ENCODE measurements at regions not wholly inside any gene's neighbourhood (a gene's known extent, or its start where the extent isn't known, plus 50 kb on each side); places are given as distances from the start of the nearest gene placed in this dataset.
A peak's percentile ranks its signal among the peaks of the same experiment; 100 is the strongest.

GRCh38 chr9:82549174-82549821 lies 513.6 kb downstream of the RASEF start:
- no peak overlapping the region for H3K9ac ChIP-seq (ENCODE audit: low read length)
- no peak overlapping the region for H2AFZ ChIP-seq (ENCODE audit: insufficient read depth, low read length, poor library complexity)
- H3K9me3 ChIP-seq (ENCODE audit: insufficient read depth, low read depth, low read length): no peaks in the 10 kb centered on the region
- no peak overlapping the region for H4K91ac ChIP-seq (ENCODE audit: low read depth, low read length)
- no peak for DNase-seq
- H3K23ac ChIP-seq (ENCODE audit: low read length): no peak overlapping the region
- no peak overlapping the region for H3K27ac ChIP-seq (ENCODE audit: low read depth, low read length)
- H3K18ac ChIP-seq (ENCODE audit: low read length): no peak overlapping the region
- H3K4ac ChIP-seq (ENCODE audit: low read depth, low read length): no peak overlapping the region
- H2BK5ac ChIP-seq (ENCODE audit: low read depth, low read length, poor library complexity): no peak overlapping the region
- H3K14ac ChIP-seq (ENCODE audit: low read length): no peak overlapping the region
- H3K79me2 ChIP-seq (ENCODE audit: control insufficient read depth, insufficient read depth, low read length, poor library complexity): no peaks in the 10 kb centered on the region
- no peak overlapping the region for H4K8ac ChIP-seq (ENCODE audit: low read depth, low read length)
- no peak overlapping the region for H3K4me3 ChIP-seq (ENCODE audit: low read depth, low read length)
- no peaks in the 10 kb centered on the region for H3K79me1 ChIP-seq (ENCODE audit: low read length)
- no peak overlapping the region for H3K4me2 ChIP-seq (ENCODE audit: low read length)
- H2BK12ac ChIP-seq (ENCODE audit: low read length): no peak overlapping the region
- H2AK5ac ChIP-seq (ENCODE audit: low read length): no peak overlapping the region
- H3K36me3 ChIP-seq (ENCODE audit: control insufficient read depth in 1 of 2, insufficient read depth in 2 of 2, low read length in 2 of 2): no peaks in the 10 kb centered on the region
- no peaks in the 10 kb centered on the region for H3K4me1 ChIP-seq (ENCODE audit: control insufficient read depth in 1 of 2, insufficient read depth in 2 of 2, low read length in 2 of 2)
- no peaks in the 10 kb centered on the region for H3K27me3 ChIP-seq (ENCODE audit: insufficient read depth, low read length)
- no CpG with 5 or more reads among the region's 3 CpGs for WGBS (ENCODE audit: extremely low coverage, insufficient coverage, insufficient read length)
- H4K12ac ChIP-seq (ENCODE audit: low read depth, low read length): no peak overlapping the region
- H2BK120ac ChIP-seq (ENCODE audit: insufficient read depth, low read length, poor library complexity): no peak overlapping the region

GRCh38 chr9:82552784-82553183 lies 510.2 kb downstream of the RASEF start:
- Histone ChIP-seq H3K4me3 (ENCODE audit: low read depth, low read length) (no peak overlapping the region), H3K14ac (ENCODE audit: low read length) (no peak overlapping the region), H3K27me3 (ENCODE audit: insufficient read depth, low read length) (no peaks in the 10 kb centered on the region), H3K18ac (ENCODE audit: low read length) (no peak overlapping the region), H3K4me2 (ENCODE audit: low read length) (no peak overlapping the region), H4K12ac (ENCODE audit: low read depth, low read length) (no peak overlapping the region), H2AK5ac (ENCODE audit: low read length) (no peak overlapping the region), H3K4ac (ENCODE audit: low read depth, low read length) (no peak overlapping the region), H3K4me1 (ENCODE audit: control insufficient read depth in 1 of 2, insufficient read depth in 2 of 2, low read length in 2 of 2) (no peaks in the 10 kb centered on the region), H4K8ac (ENCODE audit: low read depth, low read length) (no peak overlapping the region), H2BK5ac (ENCODE audit: low read depth, low read length, poor library complexity) (no peak overlapping the region), H3K79me1 (ENCODE audit: low read length) (no peaks in the 10 kb centered on the region), H2BK12ac (ENCODE audit: low read length) (no peak overlapping the region), H3K79me2 (ENCODE audit: control insufficient read depth, insufficient read depth, low read length, poor library complexity) (no peaks in the 10 kb centered on the region), H2AFZ (ENCODE audit: insufficient read depth, low read length, poor library complexity) (no peak overlapping the region), H3K36me3 (ENCODE audit: control insufficient read depth in 1 of 2, insufficient read depth in 2 of 2, low read length in 2 of 2) (no peaks in the 10 kb centered on the region), H3K9me3 (ENCODE audit: insufficient read depth, low read depth, low read length) (no peaks in the 10 kb centered on the region), H4K91ac (ENCODE audit: low read depth, low read length) (no peak overlapping the region), H3K23ac (ENCODE audit: low read length) (no peak overlapping the region), H3K9ac (ENCODE audit: low read length) (no peak overlapping the region), H3K27ac (ENCODE audit: low read depth, low read length) (no peak overlapping the region), H2BK120ac (ENCODE audit: insufficient read depth, low read length, poor library complexity) (no peak overlapping the region)
- no peak for DNase-seq
- WGBS (ENCODE audit: extremely low coverage, insufficient coverage, insufficient read length): no CpG with 5 or more reads among the region's 2 CpGs

- Histone ChIP-seq H4K8ac (ENCODE audit: low read depth, low read length) (no peak overlapping the region), H2AFZ (ENCODE audit: insufficient read depth, low read length, poor library complexity) (no peak overlapping the region), H3K36me3 (ENCODE audit: control insufficient read depth in 1 of 2, insufficient read depth in 2 of 2, low read length in 2 of 2) (no peaks in the 10 kb centered on the region), H4K12ac (ENCODE audit: low read depth, low read length) (no peak overlapping the region), H3K79me2 (ENCODE audit: control insufficient read depth, insufficient read depth, low read length, poor library complexity) (no peaks in the 10 kb centered on the region), H3K9me3 (ENCODE audit: insufficient read depth, low read depth, low read length) (no peaks in the 10 kb centered on the region), H4K91ac (ENCODE audit: low read depth, low read length) (no peak overlapping the region), H3K9ac (ENCODE audit: low read length) (no peak overlapping the region), H3K79me1 (ENCODE audit: low read length) (no peaks in the 10 kb centered on the region), H3K4ac (ENCODE audit: low read depth, low read length) (no peak overlapping the region), H3K18ac (ENCODE audit: low read length) (no peak overlapping the region), H3K4me3 (ENCODE audit: low read depth, low read length) (no peak overlapping the region), H2BK12ac (ENCODE audit: low read length) (no peak overlapping the region), H3K27ac (ENCODE audit: low read depth, low read length) (no peak overlapping the region), H2AK5ac (ENCODE audit: low read length) (no peak overlapping the region), H3K4me1 (ENCODE audit: control insufficient read depth in 1 of 2, insufficient read depth in 2 of 2, low read length in 2 of 2) (no peaks in the 10 kb centered on the region), H3K27me3 (ENCODE audit: insufficient read depth, low read length) (no peaks in the 10 kb centered on the region), H2BK5ac (ENCODE audit: low read depth, low read length, poor library complexity) (no peak overlapping the region), H3K23ac (ENCODE audit: low read length) (no peak overlapping the region), H2BK120ac (ENCODE audit: insufficient read depth, low read length, poor library complexity) (no peak overlapping the region), H3K14ac (ENCODE audit: low read length) (no peak overlapping the region), H3K4me2 (ENCODE audit: low read length) (no peak overlapping the region)
- no CpG with 5 or more reads among the region's 8 CpGs for WGBS (ENCODE audit: extremely low coverage, insufficient coverage, insufficient read length)
- DNase-seq: peak in 1 of 2 donors; percentile 6
Observed at GRCh38 chr9:82553654-82554366, 509.1 kb downstream of the RASEF start.

- no peak overlapping the region for H3K9ac ChIP-seq (ENCODE audit: low read length)
- H3K9me3 ChIP-seq (ENCODE audit: insufficient read depth, low read depth, low read length): no peaks in the 10 kb centered on the region
- no peak overlapping the region for H2AFZ ChIP-seq (ENCODE audit: insufficient read depth, low read length, poor library complexity)
- no peak overlapping the region for H3K23ac ChIP-seq (ENCODE audit: low read length)
- H2BK120ac ChIP-seq (ENCODE audit: insufficient read depth, low read length, poor library complexity): no peak overlapping the region
- H2BK12ac ChIP-seq (ENCODE audit: low read length): no peak overlapping the region
- H3K27ac ChIP-seq (ENCODE audit: low read depth, low read length): no peak overlapping the region
- no peak for DNase-seq
- H3K79me1 ChIP-seq (ENCODE audit: low read length): no peaks in the 10 kb centered on the region
- H4K12ac ChIP-seq (ENCODE audit: low read depth, low read length): no peak overlapping the region
- H2BK5ac ChIP-seq (ENCODE audit: low read depth, low read length, poor library complexity): no peak overlapping the region
- H3K4me3 ChIP-seq (ENCODE audit: low read depth, low read length): no peak overlapping the region
- WGBS (ENCODE audit: extremely low coverage, insufficient coverage, insufficient read length): no CpG with 5 or more reads among the region's 3 CpGs
- H2AK5ac ChIP-seq (ENCODE audit: low read length): no peak overlapping the region
- no peak overlapping the region for H3K14ac ChIP-seq (ENCODE audit: low read length)
- H4K91ac ChIP-seq (ENCODE audit: low read depth, low read length): no peak overlapping the region
- no peaks in the 10 kb centered on the region for H3K79me2 ChIP-seq (ENCODE audit: control insufficient read depth, insufficient read depth, low read length, poor library complexity)
- H3K4me2 ChIP-seq (ENCODE audit: low read length): no peak overlapping the region
- H3K36me3 ChIP-seq (ENCODE audit: control insufficient read depth in 1 of 2, insufficient read depth in 2 of 2, low read length in 2 of 2): no peaks in the 10 kb centered on the region
- H3K18ac ChIP-seq (ENCODE audit: low read length): no peak overlapping the region
- H4K8ac ChIP-seq (ENCODE audit: low read depth, low read length): no peak overlapping the region
- no peaks in the 10 kb centered on the region for H3K4me1 ChIP-seq (ENCODE audit: control insufficient read depth in 1 of 2, insufficient read depth in 2 of 2, low read length in 2 of 2)
- H3K4ac ChIP-seq (ENCODE audit: low read depth, low read length): no peak overlapping the region
- no peaks in the 10 kb centered on the region for H3K27me3 ChIP-seq (ENCODE audit: insufficient read depth, low read length)
Observed at GRCh38 chr9:82554381-82554780, 508.6 kb downstream of the RASEF start.

All from trophoblast cell (in vitro differentiated cells and primary cell).